ENCODE measurements at regions not wholly inside any gene's neighbourhood (a gene's known extent, or its start where the extent isn't known, plus 50 kb on each side); places are given as distances from the start of the nearest gene placed in this dataset.

GRCh38 chr18:6465281-6465680, 50.6 kb upstream of the L3MBTL4 start:
- Histone ChIP-seq H3K79me2 (ENCODE audit: insufficient read depth, low read length) (no peaks in the 10 kb centered on the region), H2AFZ (ENCODE audit: low read length) (no peak overlapping the region)

DNA sequence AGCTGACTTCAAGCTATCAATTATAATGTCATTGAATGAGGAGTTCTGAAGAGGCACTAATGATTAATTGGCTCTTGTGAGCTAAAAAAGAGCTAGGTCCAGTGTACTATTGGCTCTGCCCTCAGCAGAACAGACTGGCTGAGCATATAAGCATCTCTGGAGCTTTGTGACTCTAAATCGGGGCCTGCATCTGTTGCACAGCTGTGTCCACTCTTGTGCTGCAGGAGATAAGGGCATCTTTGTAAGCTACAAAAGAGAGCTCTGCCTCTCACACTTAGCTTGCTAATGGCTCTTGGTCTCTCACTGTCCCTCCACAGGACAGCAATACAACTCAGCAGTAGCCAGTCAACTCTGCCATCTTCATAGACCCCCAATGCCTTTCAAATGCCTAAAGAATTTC, 61.5 kb upstream of the L3MBTL4 start:
- H2AFZ ChIP-seq (ENCODE audit: low read length): no peak overlapping the region
- H3F3A ChIP-seq (ENCODE audit: insufficient read depth, low read length): no peaks in the 10 kb centered on the region
- H3K9me3 ChIP-seq (ENCODE audit: low read length): no peaks in the 10 kb centered on the region
- H3K9ac ChIP-seq (ENCODE audit: low read length): no peak overlapping the region
- no peaks in the 10 kb centered on the region for H3K4me1 ChIP-seq (ENCODE audit: insufficient read depth, low read length, severe bottlenecking)
- no peak overlapping the region for H3K4me3 ChIP-seq (ENCODE audit: low read depth, low read length, poor library complexity, severe bottlenecking)
- no peak for TF ChIP-seq CTCF (IDR thresholded peaks at IDR 0.05; ENCODE audit: low read length)
- TF ChIP-seq EZH2 (IDR thresholded peaks at IDR 0.05; ENCODE audit: borderline replicate concordance, low read length): no peak
- H3K9me2 ChIP-seq (ENCODE audit: low read depth, low read length): no peaks in the 10 kb centered on the region
- H3K36me3 ChIP-seq (ENCODE audit: insufficient read depth, low read length): no peaks in the 10 kb centered on the region
- H3K27ac ChIP-seq (ENCODE audit: low read depth, low read length, poor library complexity, severe bottlenecking): no peak overlapping the region
- H3K79me2 ChIP-seq (ENCODE audit: insufficient read depth, low read length): no peaks in the 10 kb centered on the region
- H3K4me2 ChIP-seq (ENCODE audit: low read length): no peak overlapping the region
- no peaks in the 10 kb centered on the region; the same call in 1 of the 2 replicates for H3K27me3 ChIP-seq (ENCODE audit: insufficient read depth, low read length)
- no peaks in the 10 kb centered on the region for H4K20me1 ChIP-seq (ENCODE audit: insufficient read depth, low read length)

More at GRCh38 chr18:6465281-6465680, 50.6 kb upstream of the L3MBTL4 start:
- Histone ChIP-seq H3K9ac (ENCODE audit: low read length) (no peak overlapping the region), H3K36me3 (ENCODE audit: insufficient read depth, low read length) (no peaks in the 10 kb centered on the region), H3K27ac (ENCODE audit: low read depth, low read length, poor library complexity, severe bottlenecking) (no peak overlapping the region), H3K4me1 (ENCODE audit: insufficient read depth, low read length, severe bottlenecking) (no peaks in the 10 kb centered on the region), H3K9me3 (ENCODE audit: low read length) (0 out of 2 replicates have a peak, but pooled peaks cover 3% of the 10 kb centered on the region), H3K9me2 (ENCODE audit: low read depth, low read length) (no peaks in the 10 kb centered on the region; the same call in 1 of the 2 replicates), H4K20me1 (ENCODE audit: insufficient read depth, low read length) (no peaks in the 10 kb centered on the region), H3K4me3 (ENCODE audit: low read depth, low read length, poor library complexity, severe bottlenecking) (no peak overlapping the region), H3K4me2 (ENCODE audit: low read length) (no peak overlapping the region), H3K27me3 (ENCODE audit: insufficient read depth, low read length) (no peaks in the 10 kb centered on the region), H3F3A (ENCODE audit: insufficient read depth, low read length) (no peaks in the 10 kb centered on the region)
- TF ChIP-seq EZH2 (IDR thresholded peaks at IDR 0.05; ENCODE audit: borderline replicate concordance, low read length) (no peak), CTCF (IDR thresholded peaks at IDR 0.05; ENCODE audit: low read length) (no peak)

GRCh38 chr18:6476880-6477279, 62.2 kb upstream of the L3MBTL4 start:
- H3K79me2 ChIP-seq (ENCODE audit: insufficient read depth, low read length): no peaks in the 10 kb centered on the region
- no peak overlapping the region for H3K4me2 ChIP-seq (ENCODE audit: low read length)
- no peak overlapping the region for H2AFZ ChIP-seq (ENCODE audit: low read length)
- no peaks in the 10 kb centered on the region for H3K4me1 ChIP-seq (ENCODE audit: insufficient read depth, low read length, severe bottlenecking)
- H3K4me3 ChIP-seq (ENCODE audit: low read depth, low read length, poor library complexity, severe bottlenecking): no peak overlapping the region
- no peaks in the 10 kb centered on the region for H3K9me3 ChIP-seq (ENCODE audit: low read length)
- no peak overlapping the region for H3K27ac ChIP-seq (ENCODE audit: low read depth, low read length, poor library complexity, severe bottlenecking)
- H3F3A ChIP-seq (ENCODE audit: insufficient read depth, low read length): no peaks in the 10 kb centered on the region
- H4K20me1 ChIP-seq (ENCODE audit: insufficient read depth, low read length): no peaks in the 10 kb centered on the region
- H3K9ac ChIP-seq (ENCODE audit: low read length): no peak overlapping the region
- H3K36me3 ChIP-seq (ENCODE audit: insufficient read depth, low read length): no peaks in the 10 kb centered on the region
- H3K27me3 ChIP-seq (ENCODE audit: insufficient read depth, low read length): no peaks in the 10 kb centered on the region; the same call in 1 of the 2 replicates
- no peaks in the 10 kb centered on the region for H3K9me2 ChIP-seq (ENCODE audit: low read depth, low read length)
- no peak for TF ChIP-seq CTCF (IDR thresholded peaks at IDR 0.05; ENCODE audit: low read length)
- no peak for TF ChIP-seq EZH2 (IDR thresholded peaks at IDR 0.05; ENCODE audit: borderline replicate concordance, low read length)

All from OCI-LY1 (cell line).